GM12874 (cell line): ENCODE measurements at regions not wholly inside any gene's neighbourhood (a gene's known extent, or its start where the extent isn't known, plus 50 kb on each side); places are given as distances from the start of the nearest gene placed in this dataset.

ENCODE experiments used
- CTCF ChIP-seq: IDR thresholded peaks from 2 replicates; pipeline ENCODE4 v1.5.1; 2011; ENCODE audit warnings: low read depth, mild to moderate bottlenecking, control low read depth, low read length, moderate library complexity; ENCODE audit not compliant: insufficient read depth

- no peak for TF ChIP-seq CTCF
Measured at GRCh38 chr7:46186131-46186530, 265.1 kb upstream of the IGFBP3 start.

- no peak for TF ChIP-seq CTCF
Measured at GRCh38 chr7:46179061-46179610, 258.1 kb upstream of the IGFBP3 start.

DNA sequence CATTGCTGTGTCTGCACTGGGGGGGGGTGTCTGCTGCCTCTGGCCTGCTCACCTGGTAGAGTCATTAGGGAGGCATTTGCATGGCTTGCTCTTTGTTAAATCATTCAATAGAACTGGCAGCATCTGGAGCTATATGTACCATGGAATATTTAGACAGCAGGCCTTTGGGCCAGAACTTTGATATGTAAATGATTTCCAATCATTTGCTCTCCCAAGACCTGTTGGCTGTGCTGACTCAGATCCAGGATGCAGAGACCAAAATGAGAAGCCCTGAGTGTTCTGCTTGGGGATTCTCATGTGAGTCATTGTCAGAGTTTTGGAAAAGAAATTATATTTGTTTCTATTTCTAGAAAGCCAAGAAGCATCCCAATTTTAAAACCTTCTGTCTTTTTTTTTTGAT lies 257.6 kb upstream of the IGFBP3 start:
- no peak for TF ChIP-seq CTCF

GRCh38 chr7:46177821-46178220 lies 256.7 kb upstream of the IGFBP3 start:
- no peak for TF ChIP-seq CTCF

- no peak for TF ChIP-seq CTCF
Measured at GRCh38 chr7:46175221-46175620, 254.1 kb upstream of the IGFBP3 start.

GRCh38 chr7:46174196-46174580 lies 253.1 kb upstream of the IGFBP3 start:
- TF ChIP-seq CTCF, result no peak

- TF ChIP-seq CTCF, result no peak
Measured at GRCh38 chr7:46173476-46174195, 252.6 kb upstream of the IGFBP3 start.
